Parathyroid adenoma (tissue), 2 donors: ENCODE measurements at regions not wholly inside any gene's neighbourhood (a gene's known extent, or its start where the extent isn't known, plus 50 kb on each side); places are given as distances from the start of the nearest gene placed in this dataset.

Source experiments
- H2AFZ ChIP-seq: fragments of 300-600 bp; sonication (generic); one replicate; pipeline ENCODE4 v1.7.0; 2017; ENCODE audit warnings: antibody characterized with exemption, mild to moderate bottlenecking
- H3K27ac ChIP-seq: fragments of 300-600 bp; sonication (generic); one replicate; pipeline ENCODE4 v1.7.0; 2017
- H3K27me3 ChIP-seq: fragments of 300-600 bp; sonication (generic); one replicate; pipeline ENCODE4 v1.7.0; 2017; ENCODE audit warnings: low read length; ENCODE audit not compliant: control insufficient read depth, insufficient read depth
- H3K36me3 ChIP-seq: fragments of 300-600 bp; sonication (generic); one replicate; pipeline ENCODE4 v1.7.0; 2017; ENCODE audit warnings: low read length; ENCODE audit not compliant: control insufficient read depth, insufficient read depth
- H3K4me1 ChIP-seq: fragments of 300-600 bp; sonication (generic); one replicate; pipeline ENCODE4 v1.7.0; 2017; ENCODE audit warnings: control low read depth
- H3K4me2 ChIP-seq: fragments of 300-600 bp; sonication (generic); one replicate; pipeline ENCODE4 v1.7.0; 2017; ENCODE audit warnings: low read length
- H3K4me3 ChIP-seq: fragments of 300-600 bp; sonication (generic); one replicate; pipeline ENCODE4 v1.7.0; 2017; ENCODE audit warnings: low read depth, low read length
- H3K79me2 ChIP-seq: fragments of 300-600 bp; sonication (generic); one replicate; pipeline ENCODE4 v1.7.0; 2017; ENCODE audit warnings: control low read depth
- H3K9ac ChIP-seq: fragments of 300-600 bp; sonication (generic); one replicate; pipeline ENCODE4 v1.7.0; 2017; ENCODE audit warnings: mild to moderate bottlenecking
- H3K9me3 ChIP-seq: fragments of 300-600 bp; sonication (generic); one replicate; pipeline ENCODE4 v1.7.0; 2017; ENCODE audit warnings: low read length; ENCODE audit not compliant: control insufficient read depth
- CTCF ChIP-seq: fragments of 300-600 bp; sonication (generic); IDR thresholded peaks from one replicate; pipeline ENCODE4 v1.7.0; 2017; ENCODE audit warnings: antibody characterized with exemption, mild to moderate bottlenecking
- donor health status: primary hyperparathyroidism.

DNA sequence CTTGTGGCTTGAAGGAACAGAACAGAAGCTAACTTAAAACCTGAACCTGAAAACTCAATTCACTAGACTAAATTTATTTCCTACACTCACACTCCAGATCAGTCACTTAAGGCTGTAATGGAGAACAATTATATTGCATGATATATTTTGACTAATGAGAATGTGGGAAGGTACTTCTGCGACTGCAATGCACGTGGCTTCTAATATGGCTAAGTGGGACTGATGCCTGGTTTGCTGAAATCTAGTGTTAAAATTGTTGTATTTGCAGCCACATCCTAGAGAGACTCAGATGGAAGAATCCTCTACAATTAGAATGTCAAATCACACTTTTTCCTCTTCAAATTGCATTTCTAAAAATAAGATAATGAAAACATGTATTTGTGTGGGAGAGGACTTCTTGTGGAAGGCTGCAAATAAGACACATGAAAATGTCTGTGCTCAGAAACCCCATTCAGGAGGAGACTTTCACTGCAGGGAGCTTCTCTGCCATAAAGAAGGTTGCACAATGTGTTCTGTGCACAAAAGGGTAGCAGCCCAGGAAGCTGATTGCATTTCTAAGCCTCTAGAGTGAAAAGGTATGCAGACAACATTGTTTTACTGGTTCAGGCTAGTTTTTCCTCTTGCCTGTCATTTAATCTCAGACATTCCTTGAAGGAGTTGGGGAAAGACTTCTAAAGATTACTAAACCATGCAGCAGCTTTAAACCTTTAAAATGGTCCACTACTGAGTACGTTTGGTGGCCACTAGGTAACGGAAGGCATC, 224.3 kb downstream of the NEDD1 start:
- no peak for TF ChIP-seq CTCF
- Histone ChIP-seq H3K79me2 (no peaks in the 10 kb centered on the region), H3K4me3 (no peak overlapping the region), H2AFZ (no peak overlapping the region), H3K9ac (no peak overlapping the region), H3K36me3 (no peaks in the 10 kb centered on the region), H3K27me3 (no peaks in the 10 kb centered on the region), H3K4me2 (no peak overlapping the region), H3K4me1 (no peaks in the 10 kb centered on the region), H3K9me3 (no peaks in the 10 kb centered on the region), H3K27ac (no peak overlapping the region)

DNA sequence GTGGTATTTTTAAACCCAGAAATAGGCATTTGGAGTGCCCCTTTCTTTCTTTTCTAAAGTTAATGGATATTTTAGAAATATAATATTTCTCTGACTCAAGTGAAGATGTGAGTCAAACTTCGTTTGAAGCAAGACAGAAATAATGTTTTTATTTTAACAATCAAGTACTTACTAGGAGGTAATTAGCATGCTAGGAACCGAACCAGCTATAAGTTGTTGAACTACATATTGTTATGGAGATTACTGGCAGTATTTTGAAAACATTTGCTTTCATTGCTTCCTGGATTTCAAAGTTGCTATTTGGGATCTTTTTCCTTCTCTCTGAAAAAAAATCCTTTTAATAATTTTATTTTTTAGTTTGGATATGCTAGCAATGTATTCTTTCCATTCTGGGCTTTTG, 225.2 kb downstream of the NEDD1 start:
- no peaks in the 10 kb centered on the region for H3K79me2 ChIP-seq

GRCh38 chr12:97134495-97134894, 227.4 kb downstream of the NEDD1 start:
- Histone ChIP-seq H3K4me1 (no peaks in the 10 kb centered on the region), H3K9me3 (no peaks in the 10 kb centered on the region), H3K36me3 (no peaks in the 10 kb centered on the region), H3K4me3 (no peak overlapping the region), H3K79me2 (no peaks in the 10 kb centered on the region), H3K27ac (no peak overlapping the region), H2AFZ (no peak overlapping the region), H3K9ac (no peak overlapping the region), H3K4me2 (no peak overlapping the region), H3K27me3 (no peaks in the 10 kb centered on the region)
- TF ChIP-seq CTCF, result no peak

More for the DNA sequence above, 225.2 kb downstream of the NEDD1 start:
- H3K4me2 ChIP-seq, result no peak overlapping the region
- H3K9ac ChIP-seq, result no peak overlapping the region
- H3K4me3 ChIP-seq, result no peak overlapping the region
- H3K36me3 ChIP-seq, result no peaks in the 10 kb centered on the region
- H2AFZ ChIP-seq, result no peak overlapping the region
- H3K4me1 ChIP-seq, result no peaks in the 10 kb centered on the region
- TF ChIP-seq CTCF, result no peak
- H3K9me3 ChIP-seq, result no peaks in the 10 kb centered on the region
- H3K27me3 ChIP-seq, result no peaks in the 10 kb centered on the region
- H3K27ac ChIP-seq, result no peak overlapping the region

DNA sequence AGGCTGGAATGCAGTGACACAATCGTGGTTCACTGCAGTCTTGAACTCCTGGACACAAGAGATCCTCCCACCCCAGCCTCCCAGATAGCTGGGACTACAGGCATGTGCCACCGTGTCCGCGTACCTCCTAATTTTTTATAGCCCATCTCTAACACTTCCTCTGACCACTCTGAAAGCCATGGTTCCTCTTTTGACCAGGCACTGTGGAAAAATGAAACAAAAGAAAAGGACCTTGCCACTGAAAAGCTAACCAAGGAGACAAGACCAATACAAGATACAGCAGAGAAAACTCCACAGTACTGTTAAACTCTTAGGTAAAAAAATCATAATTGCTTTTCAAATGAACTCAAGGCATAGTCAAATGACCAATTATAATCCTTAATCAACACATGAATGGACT, 233.3 kb downstream of the NEDD1 start:
- Histone ChIP-seq H3K9me3 (no peaks in the 10 kb centered on the region), H3K79me2 (no peaks in the 10 kb centered on the region), H3K9ac (no peak overlapping the region), H3K36me3 (no peaks in the 10 kb centered on the region), H3K4me1 (no peaks in the 10 kb centered on the region), H3K4me2 (no peak overlapping the region), H3K27me3 (no peaks in the 10 kb centered on the region), H2AFZ (no peak overlapping the region), H3K27ac (no peak overlapping the region), H3K4me3 (no peak overlapping the region)
- no peak for TF ChIP-seq CTCF
